ENCODE measurements at regions not wholly inside any gene's neighbourhood (a gene's known extent, or its start where the extent isn't known, plus 50 kb on each side); places are given as distances from the start of the nearest gene placed in this dataset.

- ChIA-PET CTCF (ENCODE audit: low intra/inter-chr PET ratio, low total read pairs) (no interaction called here), POLR2A (no interaction called here)
- 12% methylated on average over 1 of the region's 1 CpG for WGBS (ENCODE audit: low lambda C conversion rate)
- BruUV-seq (replicated peaks), result no TSS peak
- TF ChIP-seq JUND (CRISPR knock-in tag; IDR thresholded peaks at IDR 0.05) (no peak), MEIS1 (CRISPR knock-in tag; IDR thresholded peaks at IDR 0.05; ENCODE audit: borderline replicate concordance) (no peak), ZNF350 (CRISPR knock-in tag; IDR thresholded peaks at IDR 0.05; ENCODE audit: borderline replicate concordance, low read depth) (no peak), PAXIP1 (CRISPR knock-in tag; conservative IDR thresholded peaks at IDR 0.05) (no peak), ZNF776 (CRISPR knock-in tag; IDR thresholded peaks at IDR 0.05) (no peak), KLF11 (CRISPR knock-in tag; IDR thresholded peaks at IDR 0.05) (no peak), ZNF124 (CRISPR knock-in tag; IDR thresholded peaks at IDR 0.05) (no peak), RFX3 (CRISPR knock-in tag; IDR thresholded peaks at IDR 0.05) (no peak), GATAD2A (CRISPR knock-in tag; IDR thresholded peaks at IDR 0.05) (no peak), SRSF1 (optimal IDR thresholded peaks at IDR 0.05; ENCODE audit: low read depth, low read length) (no peak)
- no peak overlapping the region for H3K4me3 ChIP-seq (replicated peaks in 1 of 3; ENCODE audit: insufficient read depth in 1 of 3, low read depth in 2 of 3, low read length in 3 of 3)
- peaks cover 0 to 16% of the 10 kb centered on the region in 2 experiments; a peak in 2 of 5 replicates for H3K27me3 ChIP-seq (ENCODE audit: control insufficient read depth in 1 of 2, insufficient read depth in 2 of 2, low read length in 2 of 2)
- H3K4me2 ChIP-seq (ENCODE audit: low read depth, low read length), result no peak overlapping the region
- FAIRE-seq (no peak), DNase-seq (ENCODE audit: low spot score) (no peak), ATAC-seq (no peak)
- H3K9me3 ChIP-seq (ENCODE audit: low read length), result no peaks in the 10 kb centered on the region
- no peaks in the 10 kb centered on the region for H3K36me3 ChIP-seq (replicated peaks in 1 of 2; ENCODE audit: control insufficient read depth in 1 of 2, insufficient read depth in 2 of 2, low read length in 2 of 2)
- H3K4me1 ChIP-seq (ENCODE audit: insufficient read depth, low read length), result no peaks in the 10 kb centered on the region
- no peak overlapping the region for H3K9ac ChIP-seq (ENCODE audit: insufficient read depth, low read depth, low read length)
- H2AFZ ChIP-seq (ENCODE audit: low read length), result no peak overlapping the region
- in situ Hi-C loops (cut with HindIII; ENCODE audit: extremely low pct_ligation_motif_present, low pct_unique_long_range_greater_than_20kb) (no loop called here), intact Hi-C loops (cut with micrococcal nuclease; ENCODE audit: unreplicated experiment) (no loop called here)
- H3K27ac ChIP-seq (ENCODE audit: extremely low read length, insufficient read depth, low read length), result no peak overlapping the region
- H4K20me1 ChIP-seq (ENCODE audit: insufficient read depth, low read length), result no peaks in the 10 kb centered on the region
- no peaks in the 10 kb centered on the region for H3K79me2 ChIP-seq (ENCODE audit: insufficient read depth, low read length)
These were observed 63.2 kb downstream of the TTC32 start for GRCh38 chr2:19838616-19839015.

Measured in HepG2 (cell line).